ENCODE measurements at regions not wholly inside any gene's neighbourhood (a gene's known extent, or its start where the extent isn't known, plus 50 kb on each side); places are given as distances from the start of the nearest gene placed in this dataset.

- no peak for TF ChIP-seq CTCF (IDR thresholded peaks at IDR 0.05 in 2 of 3, conservative IDR thresholded peaks at IDR 0.05 in 1 of 3; ENCODE audit: borderline replicate concordance in 1 of 3, insufficient read depth in 1 of 3, low read depth in 2 of 3, low read length in 2 of 3)
- TF ChIP-seq POLR2A (IDR thresholded peaks at IDR 0.05; ENCODE audit: borderline replicate concordance, extremely low read depth, insufficient read depth, insufficient read length): no peak
- TF ChIP-seq POLR2AphosphoS5 (IDR thresholded peaks at IDR 0.05; ENCODE audit: low read depth, low read length): no peak
- TF ChIP-seq MAX (IDR thresholded peaks at IDR 0.05): no peak
- no peak for TF ChIP-seq REST (IDR thresholded peaks at IDR 0.05; ENCODE audit: low read depth)
- TF ChIP-seq CBX3 (IDR thresholded peaks at IDR 0.05; ENCODE audit: low read depth): no peak
- TF ChIP-seq EZH2 (IDR thresholded peaks at IDR 0.05): no peak
- no peak for TF ChIP-seq EZH2phosphoT487 (IDR thresholded peaks at IDR 0.05; ENCODE audit: borderline replicate concordance)
- TF ChIP-seq ATF3 (IDR thresholded peaks at IDR 0.05): no peak
- no peak for TF ChIP-seq CEBPB (IDR thresholded peaks at IDR 0.05; ENCODE audit: low read depth)
- TF ChIP-seq ELF1 (IDR thresholded peaks at IDR 0.05; ENCODE audit: borderline replicate concordance, low read depth): no peak
Measured at GRCh38 chr5:107290780-107291398, 379.8 kb downstream of the EFNA5 start.

Data from HCT116 (cell line).